ENCODE measurements at regions not wholly inside any gene's neighbourhood (a gene's known extent, or its start where the extent isn't known, plus 50 kb on each side); places are given as distances from the start of the nearest gene placed in this dataset.

- TF ChIP-seq GABPA (IDR thresholded peaks at IDR 0.05; ENCODE audit: low read depth) (no peak), POLR2AphosphoS5 (IDR thresholded peaks at IDR 0.05; ENCODE audit: low read depth) (no peak), SPI1 (IDR thresholded peaks at IDR 0.05; ENCODE audit: borderline replicate concordance, low read depth) (no peak), REST (IDR thresholded peaks at IDR 0.05; ENCODE audit: insufficient replicate concordance, low read depth) (no peak), CTCF (IDR thresholded peaks at IDR 0.05; ENCODE audit: insufficient read depth, low read length) (no peak)
- Histone ChIP-seq H3K27ac (replicated peaks) (no peak overlapping the region), H3K27me3 (ENCODE audit: insufficient read depth, poor library complexity, severe bottlenecking) (no peaks in the 10 kb centered on the region), H3K4me3 (replicated peaks; ENCODE audit: insufficient read depth, low read length) (no peak overlapping the region)
- DNase-seq (ENCODE audit: low read depth in 1 of 2, low spot score in 1 of 2) = no peak
Measured at GRCh38 chr9:129561594-129562281, 59.2 kb downstream of the C9orf50 start.

GRCh38 chr9:129560881-129561306, 60.0 kb downstream of the C9orf50 start:
- H3K27ac ChIP-seq (replicated peaks) = no peak overlapping the region
- TF ChIP-seq SPI1 (IDR thresholded peaks at IDR 0.05; ENCODE audit: borderline replicate concordance, low read depth) = no peak
- no peak for TF ChIP-seq REST (IDR thresholded peaks at IDR 0.05; ENCODE audit: insufficient replicate concordance, low read depth)
- TF ChIP-seq CTCF (IDR thresholded peaks at IDR 0.05; ENCODE audit: insufficient read depth, low read length) = no peak
- TF ChIP-seq GABPA (IDR thresholded peaks at IDR 0.05; ENCODE audit: low read depth) = no peak
- TF ChIP-seq POLR2AphosphoS5 (IDR thresholded peaks at IDR 0.05; ENCODE audit: low read depth) = no peak
- H3K27me3 ChIP-seq (ENCODE audit: insufficient read depth, poor library complexity, severe bottlenecking) = no peaks in the 10 kb centered on the region
- no peak overlapping the region for H3K4me3 ChIP-seq (replicated peaks; ENCODE audit: insufficient read depth, low read length)
- DNase-seq (ENCODE audit: low read depth in 1 of 2, low spot score in 1 of 2) = no peak

GRCh38 chr9:129559506-129559881, 61.4 kb downstream of the C9orf50 start:
- no peak for DNase-seq (ENCODE audit: low read depth in 1 of 2, low spot score in 1 of 2)
- no peaks in the 10 kb centered on the region for H3K27me3 ChIP-seq (ENCODE audit: insufficient read depth, poor library complexity, severe bottlenecking)
- no peak for TF ChIP-seq REST (IDR thresholded peaks at IDR 0.05; ENCODE audit: insufficient replicate concordance, low read depth)
- TF ChIP-seq POLR2AphosphoS5 (IDR thresholded peaks at IDR 0.05; ENCODE audit: low read depth) = no peak
- no peak for TF ChIP-seq SPI1 (IDR thresholded peaks at IDR 0.05; ENCODE audit: borderline replicate concordance, low read depth)
- TF ChIP-seq GABPA (IDR thresholded peaks at IDR 0.05; ENCODE audit: low read depth) = no peak
- no peak for TF ChIP-seq CTCF (IDR thresholded peaks at IDR 0.05; ENCODE audit: insufficient read depth, low read length)
- no peak overlapping the region for H3K27ac ChIP-seq (replicated peaks)
- no peak overlapping the region for H3K4me3 ChIP-seq (replicated peaks; ENCODE audit: insufficient read depth, low read length)

All from HL-60 (cell line).